ENCODE measurements at regions not wholly inside any gene's neighbourhood (a gene's known extent, or its start where the extent isn't known, plus 50 kb on each side); places are given as distances from the start of the nearest gene placed in this dataset.

DNA sequence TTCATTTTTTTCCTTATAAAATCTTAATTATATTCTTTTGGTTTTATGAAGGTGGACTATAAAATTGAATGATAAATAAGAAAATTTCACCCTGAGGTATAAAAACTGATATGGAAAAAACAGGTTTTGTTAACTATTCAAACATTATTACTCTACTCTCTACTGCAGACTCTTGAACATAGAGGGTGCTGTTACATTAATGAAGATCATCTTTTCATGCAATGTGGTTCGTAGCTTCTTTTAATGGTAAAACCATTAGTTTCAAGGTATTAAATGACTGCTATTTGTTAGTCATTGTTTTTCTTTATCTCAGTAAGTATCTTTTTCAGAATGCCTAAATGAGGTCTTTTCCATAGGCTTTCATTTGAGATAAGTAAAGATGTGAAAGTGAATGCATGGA, 510.4 kb downstream of the SLC16A7 start:
- Histone ChIP-seq H2AFZ (ENCODE audit: control insufficient read depth, low read length) (no peak overlapping the region), H3K36me3 (ENCODE audit: control insufficient read depth in 2 of 2, extremely low read depth in 1 of 2, insufficient read depth in 2 of 2, low read length in 2 of 2) (no peaks in the 10 kb centered on the region), H3K9me3 (ENCODE audit: control insufficient read depth, low read depth, low read length) (no peaks in the 10 kb centered on the region), H3K9ac (ENCODE audit: control insufficient read depth, extremely low read depth, insufficient read depth, low read length) (no peak overlapping the region), H3K27ac (ENCODE audit: control insufficient read depth, insufficient read depth, low read length) (no peak overlapping the region), H3K79me2 (ENCODE audit: control insufficient read depth, insufficient read depth, low read length) (no peaks in the 10 kb centered on the region), H3K4me1 (ENCODE audit: control insufficient read depth, extremely low read depth, insufficient read depth, low read length) (peaks cover 4% of the 10 kb centered on the region), H3K4me3 (ENCODE audit: control insufficient read depth in 2 of 3, extremely low read depth in 1 of 3, insufficient read depth in 2 of 3, low read depth in 1 of 3, low read length in 3 of 3) (no peak overlapping the region), H3K4me2 (ENCODE audit: control insufficient read depth, extremely low read depth, insufficient read depth, low read depth, low read length) (no peak overlapping the region), H4K20me1 (ENCODE audit: control insufficient read depth, extremely low read depth, insufficient read depth, low read length) (no peaks in the 10 kb centered on the region), H3K9me1 (ENCODE audit: control insufficient read depth, extremely low read depth, insufficient read depth, low read length) (no peaks in the 10 kb centered on the region), H3K27me3 (ENCODE audit: control insufficient read depth, extremely low read depth, insufficient read depth, low read length) (no peaks in the 10 kb centered on the region)
- dilution Hi-C loops (cut with MboI; ENCODE audit: extremely low pct_ligation_motif_present, low sequenced_read_pairs), result no loop called here
- TF ChIP-seq, protein P1, sequence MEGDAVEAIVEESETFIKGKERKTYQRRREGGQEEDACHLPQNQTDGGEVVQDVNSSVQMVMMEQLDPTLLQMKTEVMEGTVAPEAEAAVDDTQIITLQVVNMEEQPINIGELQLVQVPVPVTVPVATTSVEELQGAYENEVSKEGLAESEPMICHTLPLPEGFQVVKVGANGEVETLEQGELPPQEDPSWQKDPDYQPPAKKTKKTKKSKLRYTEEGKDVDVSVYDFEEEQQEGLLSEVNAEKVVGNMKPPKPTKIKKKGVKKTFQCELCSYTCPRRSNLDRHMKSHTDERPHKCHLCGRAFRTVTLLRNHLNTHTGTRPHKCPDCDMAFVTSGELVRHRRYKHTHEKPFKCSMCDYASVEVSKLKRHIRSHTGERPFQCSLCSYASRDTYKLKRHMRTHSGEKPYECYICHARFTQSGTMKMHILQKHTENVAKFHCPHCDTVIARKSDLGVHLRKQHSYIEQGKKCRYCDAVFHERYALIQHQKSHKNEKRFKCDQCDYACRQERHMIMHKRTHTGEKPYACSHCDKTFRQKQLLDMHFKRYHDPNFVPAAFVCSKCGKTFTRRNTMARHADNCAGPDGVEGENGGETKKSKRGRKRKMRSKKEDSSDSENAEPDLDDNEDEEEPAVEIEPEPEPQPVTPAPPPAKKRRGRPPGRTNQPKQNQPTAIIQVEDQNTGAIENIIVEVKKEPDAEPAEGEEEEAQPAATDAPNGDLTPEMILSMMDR (optimal IDR thresholded peaks at IDR 0.05 in 1 of 3, IDR thresholded peaks at IDR 0.05 in 1 of 3, conservative IDR thresholded peaks at IDR 0.05 in 1 of 3; ENCODE audit: extremely low read depth in 1 of 3, insufficient read depth in 2 of 3, low read length in 3 of 3), result no peak
- no peak for TF ChIP-seq EZH2 (IDR thresholded peaks at IDR 0.05; ENCODE audit: low read length)
- DNase-seq (ENCODE audit: low read depth, low spot score), result no peak
- FAIRE-seq, result no peak

DNA sequence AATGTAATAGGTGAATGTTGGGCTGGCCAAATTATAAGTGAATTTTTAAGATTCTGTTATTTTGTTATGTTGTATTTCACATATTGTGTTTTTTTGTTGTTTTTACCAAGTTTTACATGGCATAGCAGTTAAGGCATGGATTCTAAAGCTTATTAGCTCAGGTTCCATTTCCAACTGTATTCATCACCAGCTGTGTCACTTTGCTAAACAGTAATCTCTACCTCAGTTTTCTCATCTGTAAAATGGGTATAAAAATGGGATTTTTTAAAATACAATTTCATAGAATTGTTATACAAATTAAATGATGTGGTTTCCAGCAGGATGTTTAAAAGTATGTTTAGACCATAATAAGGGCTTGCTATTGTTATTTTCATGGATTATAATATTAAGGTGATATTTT, 512.2 kb downstream of the SLC16A7 start:
- no peaks in the 10 kb centered on the region for H3K4me1 ChIP-seq (ENCODE audit: control insufficient read depth, extremely low read depth, insufficient read depth, low read length)
- no peaks in the 10 kb centered on the region for H4K20me1 ChIP-seq (ENCODE audit: control insufficient read depth, extremely low read depth, insufficient read depth, low read length)
- dilution Hi-C loops (cut with MboI; ENCODE audit: extremely low pct_ligation_motif_present, low sequenced_read_pairs), result no loop called here
- DNase-seq (ENCODE audit: low read depth, low spot score) (no peak), FAIRE-seq (no peak)
- no peaks in the 10 kb centered on the region for H3K79me2 ChIP-seq (ENCODE audit: control insufficient read depth, insufficient read depth, low read length)
- no peak overlapping the region for H3K4me3 ChIP-seq (ENCODE audit: control insufficient read depth in 2 of 3, extremely low read depth in 1 of 3, insufficient read depth in 2 of 3, low read depth in 1 of 3, low read length in 3 of 3)
- H3K4me2 ChIP-seq (ENCODE audit: control insufficient read depth, extremely low read depth, insufficient read depth, low read depth, low read length), result no peak overlapping the region
- H3K27me3 ChIP-seq (ENCODE audit: control insufficient read depth, extremely low read depth, insufficient read depth, low read length), result no peaks in the 10 kb centered on the region
- H2AFZ ChIP-seq (ENCODE audit: control insufficient read depth, low read length), result no peak overlapping the region
- H3K27ac ChIP-seq (ENCODE audit: control insufficient read depth, insufficient read depth, low read length), result no peak overlapping the region
- no peaks in the 10 kb centered on the region for H3K36me3 ChIP-seq (ENCODE audit: control insufficient read depth in 2 of 2, extremely low read depth in 1 of 2, insufficient read depth in 2 of 2, low read length in 2 of 2)
- no peaks in the 10 kb centered on the region for H3K9me1 ChIP-seq (ENCODE audit: control insufficient read depth, extremely low read depth, insufficient read depth, low read length)
- no peak for TF ChIP-seq EZH2 (IDR thresholded peaks at IDR 0.05; ENCODE audit: low read length)
- TF ChIP-seq, protein P1 (optimal IDR thresholded peaks at IDR 0.05 in 1 of 3, IDR thresholded peaks at IDR 0.05 in 1 of 3, conservative IDR thresholded peaks at IDR 0.05 in 1 of 3; ENCODE audit: extremely low read depth in 1 of 3, insufficient read depth in 2 of 3, low read length in 3 of 3), result no peak
- no peak overlapping the region for H3K9ac ChIP-seq (ENCODE audit: control insufficient read depth, extremely low read depth, insufficient read depth, low read length)
- no peaks in the 10 kb centered on the region for H3K9me3 ChIP-seq (ENCODE audit: control insufficient read depth, low read depth, low read length)
